NCI-H146 treated with DMSO at 0.1 percent for 48 hours (cell line): ENCODE measurements at regions not wholly inside any gene's neighbourhood (a gene's known extent, or its start where the extent isn't known, plus 50 kb on each side); places are given as distances from the start of the nearest gene placed in this dataset.

ENCODE experiments used
- DNase-seq: peaks from one replicate; lab custom pipeline; 2025; ENCODE audit not compliant: unreplicated experiment; lab: John Stamatoyannopoulos, UW

DNA sequence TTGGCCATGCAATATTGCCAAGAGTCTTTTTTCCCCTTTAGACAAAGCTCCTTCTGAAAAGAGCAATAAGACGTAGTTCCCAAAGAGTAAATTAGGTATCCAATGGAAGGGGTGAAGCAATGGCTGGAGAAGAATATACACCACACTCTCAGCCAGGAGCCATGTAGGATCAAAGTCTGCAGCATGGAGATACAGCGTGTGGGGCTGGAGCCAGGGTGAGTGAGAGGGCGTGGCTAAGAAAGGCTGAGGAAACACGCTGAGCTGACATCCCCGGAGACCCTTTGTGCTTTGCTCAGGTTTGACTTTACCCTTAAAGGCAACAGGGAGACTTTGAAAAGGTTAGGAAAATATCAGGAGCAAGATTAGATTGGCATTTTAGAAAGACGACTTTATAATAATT is 87.1 kb upstream of the ELL2 start:
- no peak for DNase-seq

DNA sequence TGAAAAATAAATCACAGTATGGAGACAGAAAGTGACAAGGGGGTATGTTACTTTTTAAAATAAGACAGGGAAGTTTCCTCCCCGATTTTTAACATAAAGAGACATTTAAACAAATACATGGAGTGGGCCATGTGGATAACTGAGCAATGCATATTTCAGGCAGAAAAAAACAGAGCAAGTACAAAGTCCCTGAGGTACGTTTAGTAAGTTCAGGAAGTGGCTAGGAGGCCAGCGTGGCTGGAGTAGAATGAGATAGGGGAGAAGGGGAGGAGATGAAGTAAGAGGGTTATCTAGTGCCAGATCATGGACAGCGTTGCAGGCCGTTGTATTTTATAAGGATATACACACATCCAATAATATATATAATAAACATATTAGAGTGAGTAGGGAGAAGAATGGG is 84.2 kb upstream of the ELL2 start:
- no peak for DNase-seq

DNA sequence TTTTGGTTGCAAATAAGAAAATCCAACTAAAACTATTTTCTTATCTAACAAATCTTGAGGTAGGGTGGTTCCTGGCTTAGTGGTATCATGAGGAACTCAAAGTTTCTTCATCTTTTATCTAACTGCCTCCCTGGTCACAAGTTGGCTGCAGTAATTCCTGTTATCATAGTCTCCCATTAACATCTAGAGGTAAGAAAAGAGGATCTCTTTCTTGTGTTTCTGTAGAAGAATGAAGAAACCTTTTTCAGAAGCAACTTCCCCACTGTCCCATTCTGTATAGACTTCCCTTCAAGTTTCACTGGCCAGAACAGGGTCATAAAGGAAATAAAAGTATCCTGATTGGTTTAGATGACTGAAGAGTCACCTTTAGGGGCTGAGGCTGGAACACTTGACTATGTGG is 81.8 kb upstream of the ELL2 start:
- DNase-seq, result no peak

DNA sequence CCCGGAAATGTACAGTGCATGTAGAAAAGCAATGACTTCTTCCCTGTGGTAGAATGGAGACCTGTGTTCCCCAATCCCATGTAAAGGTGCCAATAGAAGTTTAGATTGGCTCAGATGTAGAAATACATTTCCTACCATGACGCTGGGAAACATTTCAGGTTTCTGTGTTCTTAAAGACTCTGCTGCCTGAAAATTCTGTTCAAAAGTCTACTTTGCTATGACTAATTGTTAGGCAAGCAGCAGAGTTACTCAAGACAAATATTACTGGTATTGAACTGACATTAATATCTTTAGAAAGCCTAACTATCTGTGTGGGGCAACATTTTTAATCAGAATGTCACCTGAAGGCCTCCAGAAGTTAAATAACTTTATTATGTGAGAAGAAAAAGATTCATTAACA is 75.5 kb upstream of the ELL2 start:
- no peak for DNase-seq

DNA sequence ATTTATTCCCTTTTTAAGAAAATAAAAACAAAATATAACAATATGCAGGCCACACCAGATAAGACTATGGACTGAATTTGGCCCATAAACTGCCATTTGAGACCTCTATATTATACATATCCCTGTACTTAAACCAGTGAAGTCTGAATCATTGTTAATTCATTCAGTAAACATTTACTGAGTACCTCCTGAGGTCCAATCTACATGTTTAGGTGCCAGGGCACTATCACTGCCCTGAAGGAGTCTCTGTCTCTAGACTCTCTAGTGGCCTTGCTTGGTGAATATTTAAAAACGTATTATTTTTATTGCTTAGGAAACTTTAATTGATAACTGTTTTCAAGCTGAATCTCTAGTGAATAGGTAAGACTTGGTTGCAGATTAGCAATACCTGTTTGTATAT is 74.7 kb upstream of the ELL2 start:
- DNase-seq, result no peak

DNA sequence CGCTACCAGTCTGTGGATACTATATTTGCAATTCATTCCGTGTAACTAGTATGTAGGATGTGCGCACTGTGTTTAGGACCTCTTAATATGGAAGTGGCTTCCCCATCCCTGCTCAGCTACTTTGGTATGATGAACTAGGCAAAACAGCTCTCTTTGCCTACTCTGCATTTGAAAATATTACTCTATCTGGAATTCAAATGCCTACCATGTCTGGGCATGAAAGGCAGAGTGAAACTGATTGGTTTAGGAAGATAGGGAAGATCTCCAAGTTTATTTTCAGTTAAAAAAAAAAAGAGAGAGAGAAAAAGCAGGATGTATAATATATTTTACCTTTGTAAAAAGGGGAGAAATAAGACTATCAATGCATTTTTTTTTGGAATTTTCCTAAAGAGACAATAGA is 74.1 kb upstream of the ELL2 start:
- no peak for DNase-seq

DNA sequence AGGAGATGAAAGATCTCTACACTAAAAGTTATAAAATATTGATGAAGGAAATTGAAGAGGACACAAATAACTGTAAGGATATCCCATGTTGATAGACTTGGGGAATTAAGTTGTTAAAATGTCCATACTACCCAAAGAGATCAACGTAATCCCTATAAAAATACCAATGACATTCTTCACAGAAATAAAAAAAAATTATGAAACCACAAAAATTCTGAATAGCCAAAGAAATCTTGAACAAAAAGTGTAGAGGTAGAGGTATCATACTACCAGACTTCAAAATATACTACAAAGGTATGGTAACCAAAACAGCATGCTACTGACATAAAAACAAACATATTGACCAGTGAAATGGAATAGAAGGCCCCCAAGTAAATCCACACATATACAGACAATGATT is 71.5 kb upstream of the ELL2 start:
- no peak for DNase-seq

DNA sequence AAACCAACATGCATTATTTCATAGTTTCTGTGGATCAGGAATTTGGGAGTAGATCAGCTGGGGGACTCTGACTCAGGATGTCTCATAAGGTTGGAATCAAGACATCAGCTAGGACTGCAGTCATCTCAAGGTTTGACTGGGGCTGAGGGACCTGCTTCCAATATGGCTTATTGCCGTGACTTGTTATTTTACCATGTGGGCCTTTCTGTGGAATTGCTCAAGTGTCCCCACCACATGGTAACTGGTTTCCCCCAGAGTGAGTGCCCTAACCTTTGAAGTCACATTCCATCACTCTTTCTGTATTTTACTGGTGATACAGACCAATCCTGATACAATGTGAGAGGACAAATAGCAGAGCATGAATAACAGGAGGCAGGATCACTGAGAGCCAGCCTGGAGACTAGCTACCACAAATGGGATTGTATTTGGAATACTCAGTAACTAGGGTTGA is 70.2 kb upstream of the ELL2 start:
- no peak for DNase-seq

DNA sequence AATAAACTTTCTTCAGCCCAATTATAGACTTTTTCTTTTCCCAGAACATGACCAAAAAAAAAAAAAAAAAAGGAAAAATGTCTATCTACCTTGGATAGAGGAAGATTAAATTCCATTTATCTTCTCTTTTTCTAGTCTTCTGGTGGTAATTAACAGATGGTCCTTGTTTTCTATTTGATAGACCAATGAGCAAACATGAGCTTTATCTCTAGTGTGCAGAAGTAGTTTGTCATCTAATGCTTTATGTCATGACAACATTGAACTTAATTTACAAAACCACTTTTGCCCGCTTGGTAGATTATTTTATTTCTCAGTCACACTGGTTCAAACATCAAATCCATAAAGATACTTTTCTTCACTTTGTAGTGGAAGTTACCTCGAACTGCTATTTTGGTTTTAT is 69.5 kb upstream of the ELL2 start:
- DNase-seq, result no peak

DNA sequence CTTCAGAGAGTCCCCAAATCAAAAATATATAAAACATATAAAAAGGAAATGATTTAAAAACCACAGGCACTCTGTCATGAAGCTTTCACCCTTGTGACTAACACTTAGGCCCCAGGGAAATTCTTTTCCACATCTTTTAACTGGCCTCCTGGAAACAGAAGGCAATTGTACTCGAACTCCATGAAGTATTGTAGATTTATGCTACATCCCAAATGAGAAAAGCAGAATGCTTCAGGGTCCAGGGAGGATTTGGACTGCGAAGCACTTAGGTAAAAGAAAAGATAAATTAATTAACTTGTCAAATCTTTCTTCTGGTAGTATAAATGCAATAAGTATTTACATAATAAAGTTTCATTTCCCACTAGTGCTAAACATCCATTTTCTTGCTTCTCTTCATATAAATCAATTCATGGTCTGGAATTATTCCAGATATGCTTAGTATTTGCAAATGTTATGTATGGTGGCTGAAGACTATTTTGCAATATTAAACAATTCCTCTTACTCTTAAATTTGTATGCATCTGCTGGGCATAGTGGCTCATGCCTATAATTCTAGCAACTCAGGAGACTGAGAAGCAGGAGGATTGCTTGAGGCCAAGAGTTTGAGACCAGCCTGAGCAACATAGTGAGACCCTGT is 64.9 kb upstream of the ELL2 start:
- DNase-seq, result no peak

DNA sequence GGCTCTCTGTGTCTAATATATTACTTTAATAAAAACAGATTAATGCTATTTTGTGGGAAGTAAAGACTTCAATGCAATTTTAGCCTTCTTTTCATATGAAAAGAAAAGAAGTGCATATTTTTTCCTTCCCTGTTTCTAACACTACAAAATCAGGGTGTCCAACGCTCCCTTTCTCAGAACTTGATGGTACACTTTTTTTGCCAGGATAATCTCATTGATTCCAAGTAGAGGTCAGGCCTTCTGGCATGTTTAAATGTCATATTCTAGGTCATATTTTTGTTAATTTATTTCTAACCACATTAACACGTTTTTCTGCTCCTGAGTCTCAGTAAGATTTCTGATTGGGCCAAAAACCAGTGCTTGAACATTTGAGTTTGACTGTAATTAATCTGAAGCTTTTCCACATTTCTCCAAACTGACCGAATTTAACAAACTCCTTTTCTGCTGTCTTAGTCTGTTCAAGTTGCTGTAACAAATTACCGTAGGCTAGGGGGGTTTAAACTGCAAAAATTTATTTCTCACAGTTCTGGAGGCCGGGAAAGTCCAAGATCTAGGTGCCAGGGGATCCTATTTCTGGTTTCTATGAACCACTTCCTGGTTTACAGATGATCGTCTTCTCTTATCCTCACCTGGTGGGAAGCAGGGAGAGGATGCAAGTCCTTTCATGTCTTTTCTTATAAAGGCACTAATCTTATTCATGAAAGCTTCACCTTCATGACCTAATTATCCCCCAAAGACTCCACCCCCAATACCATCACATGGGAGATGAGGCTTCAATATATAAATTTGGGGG is 63.2 kb upstream of the ELL2 start:
- DNase-seq, result no peak

DNA sequence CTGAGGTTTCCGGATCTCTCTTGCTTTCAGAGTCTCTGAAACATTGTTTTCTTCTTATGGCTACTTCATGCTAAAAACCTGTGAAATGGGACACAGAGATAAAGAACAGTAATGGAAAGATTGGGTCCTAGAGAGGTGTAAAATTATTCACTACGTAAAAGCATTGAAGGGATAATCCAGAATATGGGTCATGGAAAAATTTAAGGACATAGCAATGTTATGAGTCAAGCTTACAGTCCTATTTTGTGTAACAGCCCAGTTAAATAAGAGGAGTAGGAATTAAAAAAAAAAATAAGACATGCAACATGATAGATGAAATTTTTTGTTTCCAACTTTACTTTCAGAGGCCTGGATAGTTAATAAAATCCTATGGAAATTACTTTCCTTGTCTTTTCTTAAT is 61.9 kb upstream of the ELL2 start:
- DNase-seq, result no peak

DNA sequence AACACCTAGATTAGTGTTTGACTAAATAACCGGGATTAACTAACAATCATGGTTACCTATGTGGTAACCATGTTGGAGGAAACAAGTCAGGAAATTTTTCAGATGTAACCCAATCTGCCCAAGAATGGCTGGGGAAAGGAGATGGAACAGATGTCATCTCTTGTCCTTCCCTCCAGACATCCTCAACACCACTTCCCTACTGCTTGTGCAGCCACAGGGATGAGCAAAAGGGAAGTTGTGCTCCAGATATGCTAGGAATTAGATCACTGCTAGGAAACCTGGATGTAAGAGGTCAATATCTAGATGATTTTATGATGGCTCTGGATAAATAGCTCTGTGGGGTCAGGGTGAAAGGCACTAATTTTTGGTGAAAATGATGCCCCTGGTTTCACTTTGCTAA is 61.3 kb upstream of the ELL2 start:
- no peak for DNase-seq

DNA sequence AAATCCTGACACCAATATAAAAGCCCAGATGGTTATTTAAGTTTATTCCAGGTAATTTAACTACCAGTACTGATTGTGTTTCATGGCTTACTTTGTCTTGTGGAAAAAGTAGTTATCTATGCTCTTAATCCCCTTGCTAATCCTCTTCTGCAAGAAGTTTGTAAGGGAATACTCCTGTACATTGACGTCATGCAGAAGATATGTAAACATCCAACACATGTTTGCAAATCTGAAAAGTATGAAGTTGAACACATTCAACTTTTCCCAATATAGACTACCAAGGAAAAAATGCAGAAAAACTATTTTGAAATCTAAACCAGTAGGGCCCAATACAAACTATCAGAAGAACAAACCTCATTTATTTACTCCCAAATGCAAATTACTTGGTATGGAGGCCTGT is 56.3 kb upstream of the ELL2 start:
- DNase-seq, result no peak

DNA sequence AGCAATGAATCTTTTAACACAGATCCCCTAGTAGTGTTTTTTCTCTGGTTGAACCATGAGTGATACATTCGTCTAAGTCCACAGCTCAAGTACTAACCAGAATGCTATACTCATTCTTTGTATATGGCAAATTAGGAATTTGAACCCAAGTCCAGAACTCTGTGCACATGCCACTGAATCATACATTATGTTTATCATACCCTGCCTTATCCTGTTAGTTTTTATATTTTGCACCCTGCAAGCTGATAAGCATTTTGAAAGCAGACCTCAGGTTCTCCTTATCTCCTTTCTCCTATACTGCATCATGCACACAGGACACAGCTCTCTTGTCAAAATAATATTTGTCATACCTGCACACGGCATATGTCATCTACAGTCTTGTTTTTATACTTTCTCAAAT is 54.6 kb upstream of the ELL2 start:
- DNase-seq, result no peak

DNA sequence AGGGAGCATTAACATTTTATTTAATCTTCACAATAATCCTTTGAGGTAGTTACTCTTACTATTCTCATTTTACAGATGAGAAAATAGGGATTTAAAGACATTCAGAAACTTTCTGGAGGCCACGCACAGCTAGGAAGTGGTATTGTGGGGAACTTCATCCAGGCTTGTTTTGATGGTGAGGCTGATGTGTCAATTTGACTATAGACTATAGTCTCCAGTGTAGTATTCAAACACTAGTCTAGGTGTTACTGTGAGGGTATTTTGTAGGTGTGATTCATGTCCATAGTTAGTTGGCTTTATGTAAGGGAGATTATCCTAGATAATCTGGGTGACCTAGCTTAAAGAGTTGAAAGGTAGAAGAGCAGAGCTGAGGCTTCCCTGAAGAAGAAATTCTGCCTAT is 54.1 kb upstream of the ELL2 start:
- DNase-seq, result no peak

DNA sequence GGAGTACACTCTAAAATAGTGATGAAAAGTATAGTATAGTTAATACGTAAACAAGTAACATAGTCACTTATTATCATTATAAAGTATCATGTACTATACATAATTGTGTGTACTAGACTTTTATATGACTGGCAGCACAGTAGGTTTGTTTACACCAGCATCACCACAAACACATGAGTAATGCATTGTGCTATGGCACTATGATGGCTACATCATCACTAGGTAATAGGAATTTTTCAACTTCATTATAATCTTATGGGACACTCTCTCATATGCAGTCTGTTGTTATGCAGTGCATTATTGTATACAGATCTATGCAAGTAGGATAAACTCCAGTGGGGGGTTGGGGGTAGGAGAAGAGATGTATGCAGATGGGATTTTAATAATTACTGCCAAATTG is 52.7 kb upstream of the ELL2 start:
- no peak for DNase-seq

DNA sequence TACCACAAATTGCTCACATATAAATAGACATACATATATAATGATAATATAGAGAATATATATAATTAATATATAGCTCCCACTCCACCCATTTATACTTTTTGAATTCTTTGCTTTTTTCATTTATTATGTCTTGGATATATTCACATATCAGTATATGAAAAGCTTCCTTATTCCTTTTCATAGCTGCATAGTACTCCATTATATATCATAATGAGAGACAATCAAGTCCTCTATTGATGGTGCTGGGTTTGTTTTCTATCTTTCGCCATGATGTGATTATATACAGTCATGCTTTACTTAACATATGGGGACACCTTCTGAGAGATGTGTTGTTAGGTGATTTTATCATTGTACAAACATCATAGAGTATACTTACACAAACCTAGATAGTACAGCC is 51.6 kb upstream of the ELL2 start:
- DNase-seq, result no peak

DNA sequence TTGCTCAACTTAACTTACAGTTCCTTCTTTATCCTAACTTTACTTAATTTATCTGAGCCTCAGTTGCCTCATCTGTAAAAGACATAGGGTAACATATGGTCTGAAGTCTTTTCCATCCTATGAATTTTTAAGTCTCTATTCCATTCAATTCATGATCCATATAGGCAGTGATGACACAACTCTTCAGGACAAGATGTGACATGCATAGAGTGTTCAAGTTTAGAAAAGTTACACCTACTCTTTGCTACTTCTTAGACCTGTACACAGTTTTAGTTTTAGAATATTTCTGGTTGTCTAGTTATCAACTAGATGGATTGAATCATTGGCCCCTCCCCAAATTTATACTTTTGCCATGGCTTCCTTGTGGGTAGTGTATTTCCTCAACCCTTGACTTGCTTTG is 50.7 kb upstream of the ELL2 start:
- no peak for DNase-seq
